NCI-H774 (cell line): ENCODE measurements at regions not wholly inside any gene's neighbourhood (a gene's known extent, or its start where the extent isn't known, plus 50 kb on each side); places are given as distances from the start of the nearest gene placed in this dataset.

Source experiments
- DNase-seq: peaks from one replicate; lab custom pipeline; 2025; lab: John Stamatoyannopoulos, UW

DNA sequence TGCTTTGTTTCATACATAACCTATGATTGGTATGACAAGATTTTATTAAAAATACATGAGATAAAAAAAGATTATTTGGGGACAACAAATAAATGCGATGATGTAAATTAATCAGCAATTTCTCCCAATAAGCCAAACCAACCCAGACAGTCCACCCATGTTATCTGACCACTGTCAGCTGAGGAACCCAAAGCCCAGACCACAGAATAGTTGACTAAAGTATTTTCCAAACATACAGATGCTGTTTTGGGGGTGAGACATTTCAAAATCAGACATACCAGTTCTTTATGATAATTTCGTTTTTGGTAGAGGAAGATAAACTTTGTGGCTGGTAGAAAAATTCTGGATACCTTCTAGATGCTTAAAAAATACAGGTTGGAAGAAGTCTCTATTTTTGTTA is 650.8 kb upstream of the FAM241A start:
- no peak for DNase-seq

GRCh38 chr4:111494971-111495370 is 650.3 kb upstream of the FAM241A start:
- DNase-seq: no peak

DNA sequence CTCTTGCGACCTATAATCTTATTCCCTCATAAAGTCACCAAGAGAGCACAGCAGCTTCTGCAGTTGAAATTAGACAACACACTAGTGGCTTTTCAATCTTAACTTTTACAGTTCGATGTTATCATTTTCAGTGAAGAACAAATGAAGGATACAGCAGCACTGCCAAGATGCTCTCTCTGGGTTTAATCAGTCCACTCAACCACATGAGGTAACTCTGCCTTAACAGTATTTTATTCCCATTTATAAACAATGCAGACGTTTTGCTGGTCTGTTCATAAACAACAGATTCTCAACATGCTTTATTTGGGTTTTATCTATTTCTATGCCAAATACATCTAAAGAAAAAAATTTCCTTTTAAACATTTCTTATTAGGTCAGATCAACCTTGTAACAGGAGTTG is 646.0 kb upstream of the FAM241A start:
- no peak for DNase-seq

DNA sequence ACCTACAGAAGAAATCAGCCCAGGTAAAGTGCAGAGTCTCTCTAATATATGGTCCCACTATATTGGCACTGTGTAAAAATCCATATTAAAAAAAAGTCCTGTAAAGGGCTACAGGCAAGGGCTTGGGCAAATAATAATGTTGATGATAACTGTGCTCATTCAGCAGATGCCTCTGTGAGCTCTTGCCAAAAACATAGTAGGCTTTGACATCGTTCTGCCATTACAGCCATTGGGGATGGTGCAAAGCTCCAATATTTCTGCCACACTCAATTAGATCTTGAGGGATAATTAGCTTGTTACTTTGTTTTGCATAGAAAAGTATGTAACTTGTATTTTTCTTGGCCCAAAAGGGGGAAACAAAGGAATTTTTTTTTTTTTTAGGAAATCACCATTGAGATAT is 645.5 kb upstream of the FAM241A start:
- no peak for DNase-seq

DNA sequence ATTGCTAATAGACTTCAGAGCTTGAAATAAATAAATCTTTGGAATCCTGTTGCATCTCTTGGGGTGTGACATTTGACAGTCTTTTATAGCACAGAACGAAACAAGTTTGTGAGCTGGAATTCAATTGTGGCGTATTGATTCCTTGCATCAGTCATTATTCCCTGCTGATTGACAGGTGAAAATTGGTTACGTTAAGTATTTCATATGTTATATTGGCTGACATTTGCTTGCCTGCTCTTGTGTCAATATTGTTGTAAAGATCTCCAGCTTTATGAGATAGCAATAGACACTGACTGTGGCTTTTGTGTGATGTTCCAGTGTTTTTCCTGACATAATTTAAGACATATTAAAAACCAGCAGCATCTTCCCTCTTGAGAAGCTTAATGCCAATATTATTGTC is 644.4 kb upstream of the FAM241A start:
- DNase-seq: no peak

GRCh38 chr4:111501946-111502345 is 643.3 kb upstream of the FAM241A start:
- no peak for DNase-seq

DNA sequence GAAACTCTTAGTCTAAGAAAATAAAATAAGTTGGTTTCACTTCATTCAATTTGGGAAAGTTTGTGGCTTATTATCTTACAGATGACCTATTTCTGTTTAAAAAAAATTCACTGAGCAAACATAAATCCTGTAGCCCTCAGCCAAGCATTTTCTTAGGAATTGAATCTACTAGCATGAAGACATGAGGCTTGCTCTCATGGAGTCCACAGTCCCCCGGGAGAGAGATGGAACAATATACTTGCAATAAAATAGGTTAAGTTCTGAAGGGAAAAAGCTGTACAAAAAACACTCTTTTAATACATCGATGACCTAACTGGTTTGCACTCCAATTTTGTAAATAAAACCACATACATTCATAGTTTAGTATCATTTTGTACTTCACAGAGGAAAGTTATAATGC is 642.6 kb upstream of the FAM241A start:
- DNase-seq: no peak

DNA sequence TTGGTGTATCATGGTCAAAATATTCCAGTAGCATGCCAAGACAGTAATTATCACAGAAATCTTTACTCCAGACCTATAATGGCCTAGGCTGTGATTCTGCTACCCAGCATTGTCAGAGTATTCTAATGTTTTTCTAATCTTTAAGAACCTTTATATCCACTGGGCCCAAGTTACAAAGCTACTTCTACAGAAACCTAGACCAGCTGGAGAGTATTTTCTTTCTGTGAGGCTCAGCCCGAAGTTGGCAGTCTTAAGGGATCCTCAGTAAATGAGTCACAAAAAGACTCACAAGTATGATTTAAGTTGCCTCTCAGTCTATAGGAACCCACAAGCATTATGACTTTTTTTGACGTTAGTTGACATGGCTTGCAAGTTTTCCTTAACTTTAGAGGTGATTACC is 638.5 kb upstream of the FAM241A start:
- DNase-seq: no peak

GRCh38 chr4:111510535-111510934 is 634.7 kb upstream of the FAM241A start:
- no peak for DNase-seq

DNA sequence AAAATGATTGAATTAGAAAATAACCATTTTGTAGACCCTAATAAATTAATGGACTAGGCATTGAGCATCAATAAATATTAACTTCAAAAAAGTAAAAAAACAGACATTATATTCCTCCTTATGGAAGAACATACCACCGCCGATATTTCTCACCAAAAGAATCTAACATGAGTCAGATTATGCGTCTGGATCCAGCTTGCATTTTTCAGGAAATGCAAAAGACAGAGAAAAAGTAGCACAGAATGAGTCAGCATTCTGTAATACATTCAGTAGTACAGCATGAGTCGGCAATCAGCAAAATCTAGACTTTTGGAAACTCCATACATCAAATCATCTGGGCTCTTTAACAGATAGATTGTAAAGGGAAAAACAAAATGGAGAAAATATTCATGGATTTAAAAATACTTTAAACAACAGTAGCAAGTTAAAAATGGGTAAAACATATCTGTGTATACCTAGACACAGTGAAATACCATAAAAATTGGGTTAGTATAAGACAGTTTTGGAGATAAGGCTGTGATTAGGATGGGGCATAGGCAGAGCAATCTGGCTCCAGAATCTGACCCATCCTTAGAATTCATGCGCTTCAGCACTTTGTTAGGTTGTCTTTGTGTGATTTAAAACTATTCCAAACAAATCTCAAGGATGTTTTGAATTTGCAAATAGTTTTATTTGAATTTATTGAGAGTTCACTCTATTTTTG is 633.0 kb upstream of the FAM241A start:
- DNase-seq: no peak

DNA sequence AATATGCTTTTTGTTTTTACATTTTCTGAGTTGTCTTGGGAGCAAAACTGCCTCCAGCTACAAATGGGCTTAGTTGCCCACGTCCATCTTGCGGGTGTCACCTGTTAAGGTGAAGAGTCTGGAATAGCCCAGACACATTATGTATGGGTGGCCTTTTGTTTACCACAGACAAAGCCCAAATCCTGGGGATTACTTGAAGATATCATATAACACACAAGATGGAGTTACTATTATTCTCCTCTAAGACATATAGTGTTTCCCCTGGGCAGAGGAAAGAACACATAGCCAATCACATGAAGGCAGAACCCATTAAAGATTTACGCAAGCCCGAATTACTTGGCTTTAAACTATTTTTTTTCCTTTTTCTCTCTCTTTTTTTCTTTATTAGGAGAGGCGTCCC is 625.6 kb upstream of the FAM241A start:
- DNase-seq: no peak

DNA sequence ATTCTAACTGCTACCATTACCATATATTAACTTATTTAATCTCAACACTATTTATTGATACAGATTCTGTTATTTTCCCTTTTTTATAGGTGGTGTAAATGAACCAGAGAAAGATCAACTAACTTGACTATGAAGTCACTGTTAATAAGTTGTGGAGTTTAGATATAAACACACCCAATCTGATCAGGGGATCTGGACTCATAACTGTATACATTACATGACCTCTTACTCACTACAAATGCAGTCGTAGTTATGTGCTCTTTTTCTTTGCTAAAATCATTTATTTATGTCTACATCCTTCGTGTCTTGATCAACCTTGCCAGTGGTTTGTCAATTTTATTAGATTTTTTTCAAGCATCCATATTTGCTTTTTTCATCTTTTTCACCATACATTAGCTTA is 614.8 kb upstream of the FAM241A start:
- no peak for DNase-seq

- DNase-seq: no peak
These were observed 609.5 kb upstream of the FAM241A start for GRCh38 chr4:111535792-111536191.

DNA sequence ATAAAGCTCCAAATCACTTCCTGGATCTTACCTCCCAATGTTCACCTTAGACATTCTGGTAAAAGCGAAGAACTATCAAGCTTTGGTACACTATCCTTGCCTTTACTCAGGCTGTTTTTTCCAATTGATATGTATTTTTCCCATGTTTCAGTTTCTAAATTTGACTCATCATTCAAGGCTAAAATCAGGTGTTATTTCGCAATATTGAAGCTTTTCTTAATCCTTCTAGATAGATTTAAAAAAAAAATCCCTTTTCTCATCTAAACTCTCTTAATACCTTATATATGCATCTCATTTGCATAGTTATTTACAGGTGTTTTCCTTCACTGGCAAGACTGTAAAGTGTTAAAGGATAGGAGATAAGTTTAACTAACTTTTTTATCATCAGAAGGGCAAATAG is 608.1 kb upstream of the FAM241A start:
- DNase-seq: no peak

GRCh38 chr4:111537871-111538270 is 607.4 kb upstream of the FAM241A start:
- no peak for DNase-seq

DNA sequence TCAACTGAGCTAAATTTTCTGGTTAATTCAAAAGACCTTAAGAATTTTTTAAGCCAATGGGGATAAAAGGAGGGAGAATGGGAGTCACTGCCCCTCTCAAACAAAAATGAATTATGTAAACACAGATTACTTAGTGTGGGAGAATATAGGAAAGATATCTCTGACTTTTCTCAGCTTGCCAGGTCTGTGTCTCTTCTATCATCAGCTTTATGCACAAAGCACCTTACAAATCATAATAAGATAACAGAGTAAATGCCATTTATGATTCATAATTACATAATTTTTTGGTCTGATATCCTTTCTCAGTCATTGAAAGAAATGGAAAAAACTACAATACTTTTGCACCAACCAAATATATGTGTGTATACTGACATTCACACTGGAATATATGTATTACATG is 604.6 kb upstream of the FAM241A start:
- no peak for DNase-seq

DNA sequence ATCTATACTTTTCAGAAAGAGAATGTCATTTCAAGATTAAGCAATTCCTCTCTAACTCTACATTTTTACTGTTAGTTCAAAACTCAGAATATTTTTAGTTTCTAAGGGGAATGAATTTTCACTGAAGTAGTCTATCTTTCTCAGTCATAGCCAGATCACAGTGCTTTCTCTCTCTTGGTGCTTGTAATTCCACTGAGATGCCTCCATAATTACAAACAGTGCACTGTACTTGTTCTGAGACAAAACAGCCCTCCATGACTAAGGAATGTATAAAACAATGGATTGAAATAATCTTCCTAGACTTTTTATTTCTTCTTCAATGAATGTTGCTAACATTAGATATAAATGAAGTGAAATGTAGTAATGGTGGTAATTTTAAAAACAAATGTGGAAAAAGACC is 603.2 kb upstream of the FAM241A start:
- DNase-seq: no peak

DNA sequence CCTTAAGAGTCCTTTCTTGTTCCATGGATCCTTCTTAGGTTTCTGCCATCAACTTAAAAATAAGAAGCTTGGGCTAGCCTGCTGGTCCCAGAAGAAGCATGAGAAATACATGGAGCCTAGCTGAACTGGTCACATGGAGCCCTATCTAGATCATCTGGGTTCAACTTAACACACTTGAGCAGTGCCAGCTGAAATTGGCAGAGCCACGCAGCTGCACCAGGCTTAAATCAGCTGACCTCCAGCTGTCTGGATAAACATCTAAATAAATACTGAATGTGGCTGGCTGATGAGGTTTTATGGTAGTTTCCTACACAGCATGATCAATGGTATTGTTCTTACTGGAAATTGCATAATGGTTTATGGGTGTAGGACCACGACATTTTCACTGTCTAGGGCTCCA is 598.4 kb upstream of the FAM241A start:
- no peak for DNase-seq

DNA sequence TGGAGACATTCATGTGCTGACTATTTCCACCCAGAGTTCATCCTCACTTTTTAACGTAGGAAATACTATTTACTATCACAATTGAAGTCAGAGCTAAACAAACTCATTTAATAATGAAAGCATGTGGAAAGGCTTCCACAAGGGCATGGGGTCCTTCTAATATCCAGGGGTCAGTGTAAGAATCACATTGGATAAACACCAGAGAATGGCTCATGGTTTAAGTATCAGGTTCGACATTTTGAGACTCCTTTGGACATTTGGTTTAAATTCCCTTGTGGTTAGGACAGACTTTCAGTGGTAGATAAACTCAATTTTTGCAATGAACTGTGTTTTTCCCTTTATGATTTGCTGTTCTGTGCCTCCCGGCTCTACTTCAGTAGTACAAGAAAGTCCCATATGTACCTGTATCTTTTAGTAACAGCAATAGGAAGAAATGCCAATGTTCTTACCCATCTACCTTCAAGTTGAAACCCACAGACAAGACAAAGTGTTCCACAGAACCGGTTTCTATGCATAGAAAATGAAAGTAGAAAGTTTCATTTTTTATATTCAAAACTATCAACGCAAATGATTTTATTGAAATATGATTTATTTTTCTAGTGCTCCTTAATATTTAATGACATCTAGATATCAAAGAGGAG is 589.0 kb upstream of the FAM241A start:
- no peak for DNase-seq

- no peak for DNase-seq
These were observed 588.4 kb upstream of the FAM241A start for GRCh38 chr4:111556851-111557250.

GRCh38 chr4:111562826-111563225 is 582.4 kb upstream of the FAM241A start:
- no peak for DNase-seq

DNA sequence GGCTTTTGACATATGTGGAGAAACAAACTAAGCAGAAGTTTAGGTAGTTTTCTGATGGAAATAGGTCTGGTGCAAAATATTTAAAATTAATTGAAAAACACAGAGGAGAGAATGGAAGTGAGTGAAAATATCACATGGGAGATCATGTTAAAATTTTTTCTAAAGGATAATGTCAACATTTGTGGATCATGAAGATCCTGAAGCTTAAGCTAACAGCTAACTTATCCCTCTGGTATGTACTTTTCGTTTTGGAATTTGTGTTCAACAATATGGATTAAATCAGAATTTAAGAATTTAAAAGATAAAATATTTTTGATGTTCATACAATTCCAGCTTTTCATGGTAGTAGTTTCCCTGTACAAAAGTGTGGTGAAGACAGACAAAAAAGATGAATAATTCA is 572.8 kb upstream of the FAM241A start:
- no peak for DNase-seq

DNA sequence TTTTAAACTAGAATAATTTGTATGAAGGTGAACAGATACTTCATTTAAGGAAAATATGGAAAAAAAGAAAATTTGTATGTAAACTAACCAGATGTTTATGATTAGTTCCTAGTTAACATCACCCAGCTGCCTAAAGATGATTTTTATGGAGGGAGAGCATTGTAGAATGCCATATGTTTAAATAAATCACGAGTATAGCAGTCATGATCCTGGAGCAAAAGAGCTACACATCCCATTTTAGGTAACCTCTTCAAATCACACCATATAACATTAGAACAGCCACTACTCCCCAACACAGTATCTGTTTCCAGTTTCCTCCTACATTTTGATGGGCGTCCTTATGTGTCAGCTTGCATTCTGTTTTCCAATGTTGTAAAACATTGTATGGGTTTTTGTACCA is 571.9 kb upstream of the FAM241A start:
- DNase-seq: no peak

DNA sequence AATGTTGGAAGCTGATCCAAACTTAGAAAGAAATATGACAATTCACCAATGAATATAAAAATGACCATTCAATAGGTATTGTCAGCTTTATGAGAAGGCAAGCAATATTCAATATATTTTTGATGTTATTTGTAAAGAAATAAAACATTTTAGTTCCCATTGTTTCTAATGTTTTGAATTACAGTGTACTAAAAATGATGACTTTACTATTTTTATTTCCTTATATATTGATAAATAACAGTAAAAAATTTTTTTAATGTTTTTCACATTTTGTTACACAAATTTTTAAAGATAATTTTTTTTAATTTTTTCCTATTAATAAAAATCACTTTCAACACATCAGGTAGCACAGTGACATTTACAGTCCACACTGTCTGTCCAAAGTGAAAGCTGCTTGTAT is 565.5 kb upstream of the FAM241A start:
- no peak for DNase-seq
